ENCODE measurements at regions not wholly inside any gene's neighbourhood (a gene's known extent, or its start where the extent isn't known, plus 50 kb on each side); places are given as distances from the start of the nearest gene placed in this dataset.

DNA sequence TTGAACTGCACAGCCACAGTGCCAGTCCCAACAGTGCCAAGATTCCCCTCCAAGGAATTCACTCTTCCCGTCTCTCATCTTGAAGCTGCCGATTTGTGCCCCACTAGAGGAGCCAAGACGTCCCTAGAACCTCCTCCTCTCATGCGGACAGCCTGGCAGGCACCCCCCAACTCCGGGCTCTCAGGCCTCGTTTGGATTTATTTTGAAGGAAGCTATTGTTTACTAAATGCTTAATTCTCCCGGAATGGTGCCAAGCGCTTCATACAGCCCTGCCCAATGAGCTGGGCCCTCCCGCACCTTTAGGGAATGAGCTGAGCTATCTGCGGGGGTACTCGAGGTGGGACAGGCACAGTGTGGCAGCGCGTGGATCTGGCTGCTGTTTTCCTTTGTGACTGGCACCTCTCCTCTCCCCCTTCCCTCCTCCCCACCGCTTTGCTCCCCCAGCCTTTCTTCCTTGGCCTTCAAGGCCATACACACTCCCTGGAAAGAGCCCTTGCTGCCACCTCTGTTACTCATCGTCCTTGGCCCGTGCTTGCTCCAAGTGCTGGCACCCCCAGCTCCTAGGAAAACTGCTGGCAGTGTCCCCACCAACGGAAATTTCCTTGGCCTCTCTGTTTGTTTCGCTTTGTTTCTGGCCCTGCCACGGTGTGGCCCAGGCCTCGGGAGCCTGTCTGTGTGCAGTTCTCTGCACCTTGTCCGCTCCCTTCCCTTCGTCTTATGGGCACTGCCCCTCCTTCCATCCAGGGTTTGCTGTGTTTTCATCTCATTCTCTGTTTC lies 49.9 kb upstream of the CDR2 start:
- TF ChIP-seq POLR2A (IDR thresholded peaks at IDR 0.05), result no peak
- no peak for TF ChIP-seq CTCF (IDR thresholded peaks at IDR 0.05)
